K562 (cell line): ENCODE measurements at regions not wholly inside any gene's neighbourhood (a gene's known extent, or its start where the extent isn't known, plus 50 kb on each side); places are given as distances from the start of the nearest gene placed in this dataset.

ENCODE experiments used
- ATF1 ChIP-seq, 2 experiments: fragments of 450-650 bp in 1 of 2; IDR thresholded peaks; 2 replicates each; pipeline ENCODE4 v1.6.1; 2016; ENCODE audit warnings: missing compliant biosample characterization in 1 of 2, missing genetic modification characterization in 1 of 2
- CBFA2T3 ChIP-seq: fragments of 450-650 bp; IDR thresholded peaks from 2 replicates; pipeline ENCODE4 v1.6.1; 2017
- CGGBP1 ChIP-seq: fragments of 250-450 bp; sonication (Bioruptor Pico); IDR thresholded peaks from 2 replicates; pipeline ENCODE4 v1.9.0; 2021; ENCODE audit warnings: mild to moderate bottlenecking
- CHD2 ChIP-seq: IDR thresholded peaks from 2 replicates; pipeline ENCODE4 v1.6.1; 2011; ENCODE audit warnings: low read depth, low read length
- EGR1 ChIP-seq: fragments of 450-650 bp; conservative IDR thresholded peaks from 2 replicates; pipeline ENCODE4 v1.6.1; 2017; ENCODE audit warnings: mild to moderate bottlenecking
- ELK1 ChIP-seq: sonication (generic); formaldehyde crosslinking; IDR thresholded peaks from 2 replicates; pipeline ENCODE4 v1.8.1; 2022; ENCODE audit warnings: missing genetic modification reagents
- EP400 ChIP-seq: fragments of 450-650 bp; IDR thresholded peaks from 2 replicates; pipeline ENCODE4 v1.6.1; 2017; ENCODE audit warnings: antibody characterized with exemption, mild to moderate bottlenecking, moderate library complexity
- FOXP1 ChIP-seq: sonication (generic); formaldehyde crosslinking; IDR thresholded peaks from 2 replicates; pipeline ENCODE4 v1.8.0; 2022; ENCODE audit warnings: mild to moderate bottlenecking, missing genetic modification reagents
- GTF2F1 ChIP-seq: IDR thresholded peaks from 2 replicates; pipeline ENCODE4 v1.6.1; 2011; ENCODE audit warnings: low read depth, low read length, improper control_type of control experiment
- HDAC1 ChIP-seq, 2 experiments: fragments of 450-650 bp; IDR thresholded peaks; 2 replicates each; pipeline ENCODE4 v1.6.1; 2016 to 2017; ENCODE audit warnings: inconsistent platforms in 1 of 2, mild to moderate bottlenecking in 1 of 2, moderate library complexity in 1 of 2
- HDAC6 ChIP-seq: IDR thresholded peaks from 2 replicates; pipeline ENCODE4 v1.6.1; 2012; ENCODE audit warnings: low read depth, mild to moderate bottlenecking, control low read depth, inconsistent platforms, low read length, moderate library complexity
- HNRNPL ChIP-seq: fragments of 200-400 bp; formaldehyde crosslinking; IDR thresholded peaks from 2 replicates; pipeline ENCODE4 v1.6.1; 2017; ENCODE audit warnings: low read depth, mild to moderate bottlenecking, low read length
- HSF4 ChIP-seq: fragments of 250-450 bp; sonication (Bioruptor Pico); IDR thresholded peaks from 2 replicates; pipeline ENCODE4 v2.1.2; 2022; ENCODE audit warnings: mild to moderate bottlenecking, moderate library complexity, borderline replicate concordance
- JUN ChIP-seq, 2 experiments: sonication (generic) in 1 of 2; formaldehyde crosslinking in 1 of 2; IDR thresholded peaks; 2 replicates each; pipeline versions ENCODE4 v1.6.1 to v1.8.0; 2012 to 2022; ENCODE audit warnings: borderline replicate concordance in 2 of 2, mild to moderate bottlenecking in 2 of 2, improper control_type of control experiment in 1 of 2, low read depth in 1 of 2, low read length in 1 of 2, missing genetic modification reagents in 1 of 2
- LCOR ChIP-seq: sonication (generic); formaldehyde crosslinking; IDR thresholded peaks from 2 replicates; pipeline ENCODE4 v1.8.0; 2022; ENCODE audit warnings: mild to moderate bottlenecking, missing genetic modification reagents
- NUFIP1 ChIP-seq: fragments of 450-650 bp; IDR thresholded peaks from 2 replicates; pipeline ENCODE4 v1.6.1; 2018; ENCODE audit not compliant: partially characterized antibody
- PHB2 ChIP-seq: fragments of 450-650 bp; IDR thresholded peaks from 2 replicates; pipeline ENCODE4 v1.6.1; 2017; ENCODE audit warnings: low read depth
- POLR2AphosphoS2 ChIP-seq: IDR thresholded peaks from 2 replicates; pipeline ENCODE4 v1.6.1; 2012; ENCODE audit warnings: low read length, improper control_type of control experiment
- POU5F1 ChIP-seq: fragments of 150-350 bp; IDR thresholded peaks from 2 replicates; pipeline ENCODE4 v1.6.1; 2014; ENCODE audit warnings: borderline replicate concordance, low read length, low read depth, mild to moderate bottlenecking; ENCODE audit not compliant: partially characterized antibody
- RBM34 ChIP-seq: fragments of 200-400 bp; formaldehyde crosslinking; IDR thresholded peaks from 2 replicates; pipeline ENCODE4 v1.6.1; 2018; ENCODE audit warnings: low read length, borderline replicate concordance; ENCODE audit not compliant: insufficient read depth
- SIN3A ChIP-seq, 2 experiments: fragments of 150-350 bp in 1 of 2; IDR thresholded peaks; 2 replicates each; pipeline ENCODE4 v1.6.1; 2011 to 2016; ENCODE audit warnings: borderline replicate concordance in 2 of 2, low read depth in 2 of 2, low read length in 2 of 2, mild to moderate bottlenecking in 2 of 2, moderate library complexity in 2 of 2; ENCODE audit not compliant: control insufficient read depth in 1 of 2
- SMAD4 ChIP-seq: fragments of 250-450 bp; sonication (Bioruptor Pico); conservative IDR thresholded peaks from 2 replicates; pipeline ENCODE4 v1.8.0; 2021; ENCODE audit warnings: inconsistent platforms, mild to moderate bottlenecking, moderate library complexity
- ZKSCAN1 ChIP-seq: fragments of 150-350 bp; IDR thresholded peaks from 2 replicates; pipeline ENCODE4 v1.6.1; 2016; ENCODE audit warnings: low read depth, low read length
- ZNF316 ChIP-seq: fragments of 450-650 bp; IDR thresholded peaks from 2 replicates; pipeline ENCODE4 v1.6.1; 2016
- ZNF384 ChIP-seq: IDR thresholded peaks from 2 replicates; pipeline ENCODE4 v1.6.1; 2012; ENCODE audit warnings: low read depth, low read length, improper control_type of control experiment
- ZNF512 ChIP-seq: IDR thresholded peaks from 2 replicates; pipeline ENCODE4 v1.6.1; 2016; ENCODE audit warnings: missing genetic modification characterization, missing compliant biosample characterization
- ZNF79 ChIP-seq: fragments of 250-450 bp; sonication (Bioruptor Pico); IDR thresholded peaks from 2 replicates; pipeline ENCODE4 v1.4.0; 2020; ENCODE audit warnings: low read depth, mild to moderate bottlenecking, moderate library complexity

- TF ChIP-seq SIN3A (IDR thresholded peaks at IDR 0.05; ENCODE audit: borderline replicate concordance in 2 of 2, control insufficient read depth in 1 of 2, low read depth in 2 of 2, low read length in 2 of 2) (no peak), ZNF316 (peak; percentile 94), JUN (IDR thresholded peaks at IDR 0.05; ENCODE audit: borderline replicate concordance, low read depth, low read length) (0 out of 2 replicates have a peak, but pooled peaks have one; percentile 19), JUN (CRISPR knock-in tag; IDR thresholded peaks at IDR 0.05; ENCODE audit: borderline replicate concordance) (no peak), ZNF384 (peak; percentile 51; the same call in 1 of the 2 replicates), LCOR (CRISPR knock-in tag) (no peak), ZNF79 (CRISPR knock-in tag) (no peak), FOXP1 (CRISPR knock-in tag) (no peak), HSF4 (no peak), HDAC1 (IDR thresholded peaks at IDR 0.05) (0 out of 4 replicates have a peak, but pooled peaks of 1 of the 2 experiments have one; percentile 21), ATF1 (CRISPR knock-in tag; IDR thresholded peaks at IDR 0.05) (no peak), ATF1 (tag; IDR thresholded peaks at IDR 0.05) (no peak), POLR2AphosphoS2 (no peak), ZKSCAN1 (no peak), CBFA2T3 (peak; percentile 64; the same call in 1 of the 2 replicates), GTF2F1 (no peak), SMAD4 (CRISPR knock-in tag) (peak; percentile 62), ZNF512 (tag) (no peak), PHB2 (no peak), RBM34 (no peak), EP400 (0 out of 2 replicates have a peak, but pooled peaks have one; percentile 13), CHD2 (no peak), HNRNPL (no peak), ELK1 (no peak), EGR1 (peak; percentile 64), CGGBP1 (no peak), HDAC6 (no peak), POU5F1 (no peak), NUFIP1 (no peak)
Observed at GRCh38 chr3:106130384-106131198, 261.8 kb upstream of the CBLB start (continued).
